Skeletal muscle tissue (tissue), 3 donors: ENCODE measurements at regions not wholly inside any gene's neighbourhood (a gene's known extent, or its start where the extent isn't known, plus 50 kb on each side); places are given as distances from the start of the nearest gene placed in this dataset.

ENCODE experiments used
- H3K27ac ChIP-seq: one replicate; pipeline ENCODE4 v1.7.0; 2013; ENCODE audit warnings: mild to moderate bottlenecking, low read depth, low read length, inconsistent platforms
- H3K27me3 ChIP-seq, 3 donors: one replicate each; pipeline ENCODE4 v1.7.0; 2013; ENCODE audit warnings: low read length in 3 of 3; ENCODE audit not compliant: control insufficient read depth in 3 of 3, insufficient read depth in 3 of 3
- H3K36me3 ChIP-seq, 3 donors: one replicate each; pipeline ENCODE4 v1.7.0; 2013; ENCODE audit warnings: low read length in 3 of 3; ENCODE audit not compliant: control insufficient read depth in 3 of 3, insufficient read depth in 3 of 3
- H3K4me1 ChIP-seq, 3 donors: one replicate each; pipeline ENCODE4 v1.7.0; 2013; ENCODE audit warnings: low read length in 3 of 3, mild to moderate bottlenecking in 3 of 3; ENCODE audit not compliant: control insufficient read depth in 3 of 3, insufficient read depth in 3 of 3
- H3K4me3 ChIP-seq, 3 donors: one replicate each; pipeline ENCODE4 v1.7.0; 2013; ENCODE audit warnings: low read length in 3 of 3
- H3K9ac ChIP-seq, 3 donors: one replicate each; pipeline ENCODE4 v1.7.0; 2013; ENCODE audit warnings: low read length in 3 of 3, mild to moderate bottlenecking in 3 of 3, moderate library complexity in 2 of 3, low read depth in 1 of 3
- H3K9me3 ChIP-seq, 3 donors: one replicate each; pipeline ENCODE4 v1.7.0; 2013; ENCODE audit warnings: low read length in 3 of 3; ENCODE audit not compliant: control insufficient read depth in 3 of 3
- donor health status: Osteomylitis.

GRCh38 chr5:93189707-93190120 lies 391.3 kb downstream of the NR2F1-AS1 start:
- H3K4me1 ChIP-seq, result peaks cover 0 to 2% (median 0%) of the 10 kb centered on the region in 3 donors
- no peaks in the 10 kb centered on the region for H3K9me3 ChIP-seq

GRCh38 chr5:93188876-93189485 lies 392.0 kb downstream of the NR2F1-AS1 start:
- no peaks in the 10 kb centered on the region for H3K36me3 ChIP-seq
- H3K27ac ChIP-seq, result no peak overlapping the region
- H3K4me1 ChIP-seq, result peaks cover 0 to 2% (median 0%) of the 10 kb centered on the region in 3 donors
- no peaks in the 10 kb centered on the region for H3K27me3 ChIP-seq
- H3K9me3 ChIP-seq, result no peaks in the 10 kb centered on the region
- H3K9ac ChIP-seq, result no peak overlapping the region
- H3K4me3 ChIP-seq, result no peak overlapping the region

More at GRCh38 chr5:93189707-93190120, 391.3 kb downstream of the NR2F1-AS1 start:
- H3K36me3 ChIP-seq, result no peaks in the 10 kb centered on the region
- H3K4me3 ChIP-seq, result no peak overlapping the region
- H3K27ac ChIP-seq, result no peak overlapping the region
- H3K27me3 ChIP-seq, result no peaks in the 10 kb centered on the region
- no peak overlapping the region for H3K9ac ChIP-seq

- H3K9ac ChIP-seq, result no peak overlapping the region
- no peaks in the 10 kb centered on the region for H3K27me3 ChIP-seq
- H3K36me3 ChIP-seq, result no peaks in the 10 kb centered on the region
- no peaks in the 10 kb centered on the region for H3K4me1 ChIP-seq
- H3K4me3 ChIP-seq, result no peak overlapping the region
- no peaks in the 10 kb centered on the region for H3K9me3 ChIP-seq
- no peak overlapping the region for H3K27ac ChIP-seq
These were observed 394.8 kb downstream of the NR2F1-AS1 start for GRCh38 chr5:93186076-93186682.

- Histone ChIP-seq H3K27me3 (no peaks in the 10 kb centered on the region), H3K4me1 (no peaks in the 10 kb centered on the region), H3K36me3 (no peaks in the 10 kb centered on the region), H3K9me3 (no peaks in the 10 kb centered on the region), H3K9ac (no peak overlapping the region), H3K4me3 (no peak overlapping the region), H3K27ac (no peak overlapping the region)
These were observed 397.0 kb downstream of the NR2F1-AS1 start for GRCh38 chr5:93184041-93184440.

GRCh38 chr5:93179466-93179865 lies 401.6 kb downstream of the NR2F1-AS1 start:
- no peak overlapping the region for H3K27ac ChIP-seq
- no peaks in the 10 kb centered on the region for H3K9me3 ChIP-seq
- H3K36me3 ChIP-seq, result no peaks in the 10 kb centered on the region
- H3K4me3 ChIP-seq, result no peak overlapping the region
- H3K4me1 ChIP-seq, result no peaks in the 10 kb centered on the region
- H3K9ac ChIP-seq, result no peak overlapping the region
- H3K27me3 ChIP-seq, result no peaks in the 10 kb centered on the region

GRCh38 chr5:93174930-93175329 lies 406.1 kb downstream of the NR2F1-AS1 start:
- H3K36me3 ChIP-seq, result no peaks in the 10 kb centered on the region
- no peaks in the 10 kb centered on the region for H3K27me3 ChIP-seq

GRCh38 chr5:93165559-93165958 lies 415.5 kb downstream of the NR2F1-AS1 start:
- Histone ChIP-seq H3K9ac (no peak overlapping the region), H3K9me3 (no peaks in the 10 kb centered on the region), H3K27ac (no peak overlapping the region), H3K36me3 (no peaks in the 10 kb centered on the region), H3K4me3 (no peak overlapping the region), H3K4me1 (peaks cover 4 to 5% (median 4%) of the 10 kb centered on the region in 3 donors), H3K27me3 (no peaks in the 10 kb centered on the region)

More at GRCh38 chr5:93174930-93175329, 406.1 kb downstream of the NR2F1-AS1 start:
- Histone ChIP-seq H3K4me1 (no peaks in the 10 kb centered on the region), H3K27ac (no peak overlapping the region), H3K4me3 (no peak overlapping the region), H3K9ac (no peak overlapping the region), H3K9me3 (no peaks in the 10 kb centered on the region)

GRCh38 chr5:93164690-93165089 lies 416.3 kb downstream of the NR2F1-AS1 start:
- Histone ChIP-seq H3K36me3 (no peaks in the 10 kb centered on the region), H3K9me3 (no peaks in the 10 kb centered on the region), H3K4me1 (peaks cover 4 to 5% (median 4%) of the 10 kb centered on the region in 3 donors), H3K4me3 (no peak overlapping the region), H3K27ac (no peak overlapping the region), H3K9ac (no peak overlapping the region), H3K27me3 (no peaks in the 10 kb centered on the region)

GRCh38 chr5:93163010-93163663 lies 417.9 kb downstream of the NR2F1-AS1 start:
- H3K27ac ChIP-seq, result no peak overlapping the region

More at GRCh38 chr5:93163010-93163663, 417.9 kb downstream of the NR2F1-AS1 start:
- Histone ChIP-seq H3K4me1 (peaks cover 4 to 5% (median 4%) of the 10 kb centered on the region in 3 donors), H3K9ac (no peak overlapping the region), H3K27me3 (no peaks in the 10 kb centered on the region), H3K36me3 (no peaks in the 10 kb centered on the region), H3K9me3 (no peaks in the 10 kb centered on the region), H3K4me3 (no peak overlapping the region)
